ENCODE measurements at regions not wholly inside any gene's neighbourhood (a gene's known extent, or its start where the extent isn't known, plus 50 kb on each side); places are given as distances from the start of the nearest gene placed in this dataset.
A peak's percentile ranks its signal among the peaks of the same experiment; 100 is the strongest.
"Not testable (repeated sequence)": the region's sequence is repeated elsewhere in the genome, so short reads cannot be mapped to it uniquely, and the experiment has no call there.

DNA sequence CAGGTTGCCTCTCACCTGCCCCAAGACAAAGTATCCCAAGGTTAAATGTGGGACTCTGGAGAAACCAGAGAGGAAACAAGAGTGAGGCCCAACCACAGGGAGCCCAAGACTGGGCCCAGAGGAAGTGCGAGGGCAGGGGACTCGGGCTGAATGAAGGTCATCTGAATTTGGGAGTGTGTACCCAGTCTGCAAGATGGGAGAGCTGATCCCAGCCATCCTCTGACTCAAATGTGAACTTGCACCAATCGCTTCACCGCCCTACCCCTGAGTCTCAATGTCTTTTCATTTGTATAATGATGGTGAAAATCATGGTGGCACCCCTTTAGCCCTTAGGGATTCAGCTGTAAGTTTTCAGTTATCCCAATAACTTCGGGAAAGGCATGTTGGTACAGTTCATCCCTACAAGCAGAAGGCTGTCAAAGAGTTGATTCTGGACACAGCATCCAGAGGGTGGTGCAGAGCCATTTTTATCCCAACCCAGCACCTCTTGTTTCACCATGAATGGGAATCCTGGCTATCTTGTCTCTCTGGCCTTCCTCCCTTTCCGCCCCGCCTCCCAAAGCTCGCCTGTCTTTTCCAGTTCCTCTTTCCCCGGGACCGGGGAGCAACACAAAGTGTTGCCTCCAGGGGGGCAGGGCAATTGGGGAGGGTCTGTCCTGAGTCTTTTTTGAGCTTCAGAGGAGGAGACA, 123.4 kb downstream of the NUFIP1 start:
- H3K4me3 ChIP-seq (ENCODE audit: low read length), result no peak overlapping the region
- no peak overlapping the region for H2AFZ ChIP-seq (ENCODE audit: low read depth, low read length)
- H3K36me3 ChIP-seq (ENCODE audit: insufficient read depth, low read length), result no peaks in the 10 kb centered on the region
- no peaks in the 10 kb centered on the region for H3K27me3 ChIP-seq (ENCODE audit: insufficient read depth, low read length)
- peaks cover 2% of the 10 kb centered on the region for H3K9me3 ChIP-seq (ENCODE audit: low read length)
- H3K4me1 ChIP-seq (ENCODE audit: insufficient read depth, low read length), result no peaks in the 10 kb centered on the region

- not testable (repeated sequence) for H3K36me3 ChIP-seq (ENCODE audit: insufficient read depth, low read length); H3K27me3 ChIP-seq (ENCODE audit: insufficient read depth, low read length); H2AFZ ChIP-seq (ENCODE audit: low read depth, low read length); H3K4me1 ChIP-seq (ENCODE audit: insufficient read depth, low read length); H3K4me3 ChIP-seq (ENCODE audit: low read length); H3K9me3 ChIP-seq (ENCODE audit: low read length)
Observed at GRCh38 chr13:44863641-44864040, 125.6 kb downstream of the NUFIP1 start.

DNA sequence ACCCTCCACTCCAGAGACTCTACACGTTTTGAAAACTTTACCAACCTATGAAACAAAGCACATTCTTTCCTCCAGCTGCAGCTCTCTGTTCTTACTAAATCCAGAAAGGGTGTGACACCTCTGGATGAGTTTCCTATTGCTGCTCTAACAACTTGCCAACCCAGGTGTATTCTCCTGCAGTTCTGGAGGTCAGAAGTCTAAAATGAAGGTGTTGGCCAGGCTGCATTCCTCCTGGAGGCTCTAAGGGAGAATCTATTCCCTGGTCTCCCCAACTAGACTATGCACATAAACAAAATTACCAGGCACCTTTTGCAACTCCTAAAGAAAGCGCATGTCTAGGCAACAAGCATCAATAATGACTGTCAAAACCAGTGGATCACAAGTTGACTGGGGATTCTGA, 128.8 kb downstream of the NUFIP1 start:
- no peaks in the 10 kb centered on the region for H3K9me3 ChIP-seq (ENCODE audit: low read length)
- no peak overlapping the region for H2AFZ ChIP-seq (ENCODE audit: low read depth, low read length)
- no peaks in the 10 kb centered on the region for H3K36me3 ChIP-seq (ENCODE audit: insufficient read depth, low read length)
- H3K4me3 ChIP-seq (ENCODE audit: low read length), result no peak overlapping the region
- H3K4me1 ChIP-seq (ENCODE audit: insufficient read depth, low read length), result no peaks in the 10 kb centered on the region
- no peaks in the 10 kb centered on the region for H3K27me3 ChIP-seq (ENCODE audit: insufficient read depth, low read length)

GRCh38 chr13:44857736-44858135, 131.5 kb downstream of the NUFIP1 start:
- H3K27me3 ChIP-seq (ENCODE audit: insufficient read depth, low read length), result no peaks in the 10 kb centered on the region
- H3K4me1 ChIP-seq (ENCODE audit: insufficient read depth, low read length), result peaks cover 4% of the 10 kb centered on the region
- no peaks in the 10 kb centered on the region for H3K9me3 ChIP-seq (ENCODE audit: low read length)
- H3K36me3 ChIP-seq (ENCODE audit: insufficient read depth, low read length), result no peaks in the 10 kb centered on the region
- H2AFZ ChIP-seq (ENCODE audit: low read depth, low read length), result no peak overlapping the region
- H3K4me3 ChIP-seq (ENCODE audit: low read length), result no peak overlapping the region

DNA sequence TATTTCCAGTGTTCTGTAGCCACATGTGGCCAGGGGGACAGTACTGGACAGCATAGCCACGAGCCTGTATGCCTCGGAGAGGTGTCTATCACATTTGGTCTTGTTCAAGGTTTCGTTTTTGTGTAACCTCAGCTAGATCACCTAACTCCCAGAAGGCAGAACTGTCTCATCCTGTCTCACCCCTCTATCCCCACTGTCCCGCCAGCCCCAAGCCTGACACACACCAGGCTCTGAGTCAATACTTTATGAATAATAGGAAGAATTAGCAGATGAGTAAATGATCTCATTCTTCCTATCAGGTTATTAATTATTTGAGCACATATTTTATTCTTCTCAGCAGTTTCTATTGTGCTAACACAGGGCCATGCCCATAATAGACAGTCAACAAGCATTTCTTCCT, 132.2 kb downstream of the NUFIP1 start:
- Histone ChIP-seq H3K27me3 (ENCODE audit: insufficient read depth, low read length) (no peaks in the 10 kb centered on the region), H3K9me3 (ENCODE audit: low read length) (no peaks in the 10 kb centered on the region), H3K4me3 (ENCODE audit: low read length) (no peak overlapping the region), H3K36me3 (ENCODE audit: insufficient read depth, low read length) (no peaks in the 10 kb centered on the region), H2AFZ (ENCODE audit: low read depth, low read length) (no peak overlapping the region), H3K4me1 (ENCODE audit: insufficient read depth, low read length) (peaks cover 11% of the 10 kb centered on the region)

DNA sequence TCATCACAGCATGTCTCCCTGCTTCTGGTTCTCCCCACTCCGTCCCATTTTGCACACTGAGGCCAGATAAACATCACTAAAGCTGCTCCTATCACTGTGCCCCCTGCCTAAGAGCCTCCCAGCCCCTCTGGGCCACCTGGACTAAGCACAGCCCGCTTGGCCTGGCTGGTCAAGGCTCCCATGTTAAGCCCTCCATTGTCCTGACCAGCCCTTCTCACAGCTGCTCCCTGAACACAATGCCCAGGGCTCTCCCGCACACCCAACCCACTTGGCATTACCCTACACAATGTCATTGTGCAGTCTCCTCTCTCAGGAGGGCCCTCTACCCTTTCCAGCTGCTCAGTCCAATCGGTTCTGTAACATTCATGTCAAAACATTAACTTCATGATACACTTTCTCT, 133.4 kb downstream of the NUFIP1 start:
- no peaks in the 10 kb centered on the region for H3K9me3 ChIP-seq (ENCODE audit: low read length)
- H3K27me3 ChIP-seq (ENCODE audit: insufficient read depth, low read length), result no peaks in the 10 kb centered on the region
- H2AFZ ChIP-seq (ENCODE audit: low read depth, low read length), result no peak overlapping the region
- H3K36me3 ChIP-seq (ENCODE audit: insufficient read depth, low read length), result no peaks in the 10 kb centered on the region
- no peak overlapping the region for H3K4me3 ChIP-seq (ENCODE audit: low read length)
- peaks cover 14% of the 10 kb centered on the region for H3K4me1 ChIP-seq (ENCODE audit: insufficient read depth, low read length)

DNA sequence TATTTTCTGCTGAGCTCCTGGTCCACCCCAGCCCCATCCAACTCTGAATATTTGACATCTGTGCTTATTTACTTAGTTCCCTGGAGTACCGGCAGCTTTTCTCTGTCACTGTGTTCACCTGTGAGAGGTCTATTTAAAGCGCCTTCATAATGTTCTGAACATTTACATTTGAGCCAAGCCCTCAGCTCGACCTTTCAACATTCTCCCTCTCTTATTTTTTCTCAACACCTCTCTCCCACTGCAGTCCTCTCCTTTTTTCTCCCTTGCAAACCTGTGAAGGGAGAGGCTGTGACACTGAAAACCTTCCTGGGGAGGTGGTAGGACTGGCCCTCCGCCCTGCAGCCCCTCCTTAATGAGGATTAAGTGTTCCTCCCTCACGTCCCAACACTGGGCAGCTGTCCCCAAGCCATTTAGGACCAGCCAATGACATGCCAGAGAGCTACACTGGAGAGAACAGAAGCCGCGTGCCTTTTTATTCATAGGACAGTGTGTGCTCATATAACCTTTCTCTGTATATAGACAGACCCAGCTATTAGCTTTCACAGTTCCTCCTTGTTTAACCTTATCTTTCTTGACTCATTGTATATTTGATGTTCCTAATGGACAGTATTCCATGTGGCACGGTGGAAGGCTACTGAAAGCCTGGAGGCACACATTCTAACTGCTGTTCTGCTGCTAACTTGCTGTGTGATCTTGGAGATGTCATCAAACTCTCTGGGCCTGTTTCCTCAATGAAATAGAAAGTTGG, 134.8 kb downstream of the NUFIP1 start:
- H3K4me3 ChIP-seq (ENCODE audit: low read length), result no peak overlapping the region
- peak overlapping the region; percentile 53 for H2AFZ ChIP-seq (ENCODE audit: low read depth, low read length)
- H3K36me3 ChIP-seq (ENCODE audit: insufficient read depth, low read length), result no peaks in the 10 kb centered on the region
- H3K27me3 ChIP-seq (ENCODE audit: insufficient read depth, low read length), result no peaks in the 10 kb centered on the region
- H3K4me1 ChIP-seq (ENCODE audit: insufficient read depth, low read length), result peaks cover 20% of the 10 kb centered on the region
- H3K9me3 ChIP-seq (ENCODE audit: low read length), result no peaks in the 10 kb centered on the region

- Histone ChIP-seq H3K4me3 (ENCODE audit: low read length) (no peak overlapping the region), H3K27me3 (ENCODE audit: insufficient read depth, low read length) (no peaks in the 10 kb centered on the region), H3K4me1 (ENCODE audit: insufficient read depth, low read length) (peaks cover 28% of the 10 kb centered on the region), H3K36me3 (ENCODE audit: insufficient read depth, low read length) (no peaks in the 10 kb centered on the region), H3K9me3 (ENCODE audit: low read length) (no peaks in the 10 kb centered on the region), H2AFZ (ENCODE audit: low read depth, low read length) (no peak overlapping the region)
Observed at GRCh38 chr13:44853641-44854040, 135.6 kb downstream of the NUFIP1 start.

GRCh38 chr13:44848920-44849676, 140.2 kb downstream of the NUFIP1 start:
- peaks cover 28% of the 10 kb centered on the region for H3K4me1 ChIP-seq (ENCODE audit: insufficient read depth, low read length)
- H3K9me3 ChIP-seq (ENCODE audit: low read length), result peaks cover 2% of the 10 kb centered on the region
- no peak overlapping the region for H2AFZ ChIP-seq (ENCODE audit: low read depth, low read length)
- no peak overlapping the region for H3K4me3 ChIP-seq (ENCODE audit: low read length)
- H3K27me3 ChIP-seq (ENCODE audit: insufficient read depth, low read length), result no peaks in the 10 kb centered on the region
- no peaks in the 10 kb centered on the region for H3K36me3 ChIP-seq (ENCODE audit: insufficient read depth, low read length)

- H3K36me3 ChIP-seq (ENCODE audit: insufficient read depth, low read length); H3K9me3 ChIP-seq (ENCODE audit: low read length): not testable (repeated sequence)
- peaks cover 18% of the 10 kb centered on the region for H3K4me1 ChIP-seq (ENCODE audit: insufficient read depth, low read length)
Observed at GRCh38 chr13:44845281-44846058, 143.8 kb downstream of the NUFIP1 start.

GRCh38 chr13:44844786-44845185, 144.5 kb downstream of the NUFIP1 start:
- Histone ChIP-seq H3K9me3 (ENCODE audit: low read length) (peaks cover 2% of the 10 kb centered on the region), H3K27me3 (ENCODE audit: insufficient read depth, low read length) (no peaks in the 10 kb centered on the region), H3K4me3 (ENCODE audit: low read length) (no peak overlapping the region), H2AFZ (ENCODE audit: low read depth, low read length) (no peak overlapping the region), H3K36me3 (ENCODE audit: insufficient read depth, low read length) (no peaks in the 10 kb centered on the region), H3K4me1 (ENCODE audit: insufficient read depth, low read length) (peaks cover 15% of the 10 kb centered on the region)

More at GRCh38 chr13:44845281-44846058, 143.8 kb downstream of the NUFIP1 start:
- H3K4me3 ChIP-seq (ENCODE audit: low read length); H3K27me3 ChIP-seq (ENCODE audit: insufficient read depth, low read length); H2AFZ ChIP-seq (ENCODE audit: low read depth, low read length): not testable (repeated sequence)

DNA sequence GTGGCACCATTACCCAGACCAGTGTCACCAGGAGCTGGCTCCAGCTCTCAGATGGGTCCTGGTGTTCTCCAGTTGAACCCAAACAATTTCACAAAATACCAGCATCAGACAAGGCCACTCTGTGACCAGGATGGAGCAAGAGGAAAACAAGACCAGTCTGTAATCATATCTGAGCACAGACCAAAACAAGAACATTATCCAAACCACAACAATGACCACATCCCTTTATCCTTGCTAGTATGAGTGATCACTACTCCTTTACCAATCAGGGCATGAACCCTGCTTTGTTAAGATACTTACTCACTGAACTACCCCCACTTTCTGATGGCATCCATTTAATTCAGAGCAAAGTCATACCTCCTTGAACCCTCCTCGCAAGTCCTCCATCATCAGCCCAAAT, 145.9 kb downstream of the NUFIP1 start:
- H3K4me3 ChIP-seq (ENCODE audit: low read length), result no peak overlapping the region
- H2AFZ ChIP-seq (ENCODE audit: low read depth, low read length), result no peak overlapping the region
- no peaks in the 10 kb centered on the region for H3K27me3 ChIP-seq (ENCODE audit: insufficient read depth, low read length)
- peaks cover 1% of the 10 kb centered on the region for H3K4me1 ChIP-seq (ENCODE audit: insufficient read depth, low read length)
- H3K9me3 ChIP-seq (ENCODE audit: low read length), result peaks cover 2% of the 10 kb centered on the region
- H3K36me3 ChIP-seq (ENCODE audit: insufficient read depth, low read length), result no peaks in the 10 kb centered on the region

GRCh38 chr13:44842158-44842557, 147.1 kb downstream of the NUFIP1 start:
- Histone ChIP-seq H2AFZ (ENCODE audit: low read depth, low read length) (no peak overlapping the region), H3K4me3 (ENCODE audit: low read length) (no peak overlapping the region), H3K9me3 (ENCODE audit: low read length) (peaks cover 2% of the 10 kb centered on the region), H3K27me3 (ENCODE audit: insufficient read depth, low read length) (no peaks in the 10 kb centered on the region), H3K4me1 (ENCODE audit: insufficient read depth, low read length) (no peaks in the 10 kb centered on the region), H3K36me3 (ENCODE audit: insufficient read depth, low read length) (no peaks in the 10 kb centered on the region)

Data from neuron (in vitro differentiated cells).